H1 (cell line): ENCODE measurements at regions not wholly inside any gene's neighbourhood (a gene's known extent, or its start where the extent isn't known, plus 50 kb on each side); places are given as distances from the start of the nearest gene placed in this dataset.

Source experiments
- CTBP2 ChIP-seq: IDR thresholded peaks from 2 replicates; pipeline ENCODE4 v1.7.0; 2011; ENCODE audit warnings: borderline replicate concordance, mild to moderate bottlenecking, moderate library complexity, mixed read lengths, low read length; ENCODE audit not compliant: insufficient read depth, insufficient read length
- NANOG ChIP-seq: IDR thresholded peaks from 2 replicates; pipeline ENCODE4 v1.6.1; 2011; ENCODE audit warnings: low read length, low read depth, mild to moderate bottlenecking, inconsistent platforms; ENCODE audit not compliant: insufficient read depth, poor library complexity, severe bottlenecking
- SUZ12 ChIP-seq: fragments of 200-600 bp; sonication (generic); IDR thresholded peaks from 2 replicates; pipeline ENCODE4 v1.6.1; 2012; ENCODE audit warnings: mild to moderate bottlenecking, inconsistent platforms, low read length, moderate library complexity, mixed read lengths
- TBP ChIP-seq: IDR thresholded peaks from 2 replicates; pipeline ENCODE4 v1.6.1; 2011; ENCODE audit warnings: low read depth, low read length, improper control_type of control experiment
- TEAD4 ChIP-seq: IDR thresholded peaks from 2 replicates; pipeline ENCODE4 v1.6.1; 2012; ENCODE audit warnings: low read depth, low read length, inconsistent platforms, mixed read lengths
- TF ChIP-seq, protein P1 (sequence below): fragments of 300-600 bp; sonication (generic); IDR thresholded peaks from 2 replicates; pipeline ENCODE4 v1.7.1; 2012; ENCODE audit warnings: low read length, moderate library complexity, mild to moderate bottlenecking, inconsistent platforms; ENCODE audit not compliant: insufficient replicate concordance

- TF ChIP-seq, protein P1, sequence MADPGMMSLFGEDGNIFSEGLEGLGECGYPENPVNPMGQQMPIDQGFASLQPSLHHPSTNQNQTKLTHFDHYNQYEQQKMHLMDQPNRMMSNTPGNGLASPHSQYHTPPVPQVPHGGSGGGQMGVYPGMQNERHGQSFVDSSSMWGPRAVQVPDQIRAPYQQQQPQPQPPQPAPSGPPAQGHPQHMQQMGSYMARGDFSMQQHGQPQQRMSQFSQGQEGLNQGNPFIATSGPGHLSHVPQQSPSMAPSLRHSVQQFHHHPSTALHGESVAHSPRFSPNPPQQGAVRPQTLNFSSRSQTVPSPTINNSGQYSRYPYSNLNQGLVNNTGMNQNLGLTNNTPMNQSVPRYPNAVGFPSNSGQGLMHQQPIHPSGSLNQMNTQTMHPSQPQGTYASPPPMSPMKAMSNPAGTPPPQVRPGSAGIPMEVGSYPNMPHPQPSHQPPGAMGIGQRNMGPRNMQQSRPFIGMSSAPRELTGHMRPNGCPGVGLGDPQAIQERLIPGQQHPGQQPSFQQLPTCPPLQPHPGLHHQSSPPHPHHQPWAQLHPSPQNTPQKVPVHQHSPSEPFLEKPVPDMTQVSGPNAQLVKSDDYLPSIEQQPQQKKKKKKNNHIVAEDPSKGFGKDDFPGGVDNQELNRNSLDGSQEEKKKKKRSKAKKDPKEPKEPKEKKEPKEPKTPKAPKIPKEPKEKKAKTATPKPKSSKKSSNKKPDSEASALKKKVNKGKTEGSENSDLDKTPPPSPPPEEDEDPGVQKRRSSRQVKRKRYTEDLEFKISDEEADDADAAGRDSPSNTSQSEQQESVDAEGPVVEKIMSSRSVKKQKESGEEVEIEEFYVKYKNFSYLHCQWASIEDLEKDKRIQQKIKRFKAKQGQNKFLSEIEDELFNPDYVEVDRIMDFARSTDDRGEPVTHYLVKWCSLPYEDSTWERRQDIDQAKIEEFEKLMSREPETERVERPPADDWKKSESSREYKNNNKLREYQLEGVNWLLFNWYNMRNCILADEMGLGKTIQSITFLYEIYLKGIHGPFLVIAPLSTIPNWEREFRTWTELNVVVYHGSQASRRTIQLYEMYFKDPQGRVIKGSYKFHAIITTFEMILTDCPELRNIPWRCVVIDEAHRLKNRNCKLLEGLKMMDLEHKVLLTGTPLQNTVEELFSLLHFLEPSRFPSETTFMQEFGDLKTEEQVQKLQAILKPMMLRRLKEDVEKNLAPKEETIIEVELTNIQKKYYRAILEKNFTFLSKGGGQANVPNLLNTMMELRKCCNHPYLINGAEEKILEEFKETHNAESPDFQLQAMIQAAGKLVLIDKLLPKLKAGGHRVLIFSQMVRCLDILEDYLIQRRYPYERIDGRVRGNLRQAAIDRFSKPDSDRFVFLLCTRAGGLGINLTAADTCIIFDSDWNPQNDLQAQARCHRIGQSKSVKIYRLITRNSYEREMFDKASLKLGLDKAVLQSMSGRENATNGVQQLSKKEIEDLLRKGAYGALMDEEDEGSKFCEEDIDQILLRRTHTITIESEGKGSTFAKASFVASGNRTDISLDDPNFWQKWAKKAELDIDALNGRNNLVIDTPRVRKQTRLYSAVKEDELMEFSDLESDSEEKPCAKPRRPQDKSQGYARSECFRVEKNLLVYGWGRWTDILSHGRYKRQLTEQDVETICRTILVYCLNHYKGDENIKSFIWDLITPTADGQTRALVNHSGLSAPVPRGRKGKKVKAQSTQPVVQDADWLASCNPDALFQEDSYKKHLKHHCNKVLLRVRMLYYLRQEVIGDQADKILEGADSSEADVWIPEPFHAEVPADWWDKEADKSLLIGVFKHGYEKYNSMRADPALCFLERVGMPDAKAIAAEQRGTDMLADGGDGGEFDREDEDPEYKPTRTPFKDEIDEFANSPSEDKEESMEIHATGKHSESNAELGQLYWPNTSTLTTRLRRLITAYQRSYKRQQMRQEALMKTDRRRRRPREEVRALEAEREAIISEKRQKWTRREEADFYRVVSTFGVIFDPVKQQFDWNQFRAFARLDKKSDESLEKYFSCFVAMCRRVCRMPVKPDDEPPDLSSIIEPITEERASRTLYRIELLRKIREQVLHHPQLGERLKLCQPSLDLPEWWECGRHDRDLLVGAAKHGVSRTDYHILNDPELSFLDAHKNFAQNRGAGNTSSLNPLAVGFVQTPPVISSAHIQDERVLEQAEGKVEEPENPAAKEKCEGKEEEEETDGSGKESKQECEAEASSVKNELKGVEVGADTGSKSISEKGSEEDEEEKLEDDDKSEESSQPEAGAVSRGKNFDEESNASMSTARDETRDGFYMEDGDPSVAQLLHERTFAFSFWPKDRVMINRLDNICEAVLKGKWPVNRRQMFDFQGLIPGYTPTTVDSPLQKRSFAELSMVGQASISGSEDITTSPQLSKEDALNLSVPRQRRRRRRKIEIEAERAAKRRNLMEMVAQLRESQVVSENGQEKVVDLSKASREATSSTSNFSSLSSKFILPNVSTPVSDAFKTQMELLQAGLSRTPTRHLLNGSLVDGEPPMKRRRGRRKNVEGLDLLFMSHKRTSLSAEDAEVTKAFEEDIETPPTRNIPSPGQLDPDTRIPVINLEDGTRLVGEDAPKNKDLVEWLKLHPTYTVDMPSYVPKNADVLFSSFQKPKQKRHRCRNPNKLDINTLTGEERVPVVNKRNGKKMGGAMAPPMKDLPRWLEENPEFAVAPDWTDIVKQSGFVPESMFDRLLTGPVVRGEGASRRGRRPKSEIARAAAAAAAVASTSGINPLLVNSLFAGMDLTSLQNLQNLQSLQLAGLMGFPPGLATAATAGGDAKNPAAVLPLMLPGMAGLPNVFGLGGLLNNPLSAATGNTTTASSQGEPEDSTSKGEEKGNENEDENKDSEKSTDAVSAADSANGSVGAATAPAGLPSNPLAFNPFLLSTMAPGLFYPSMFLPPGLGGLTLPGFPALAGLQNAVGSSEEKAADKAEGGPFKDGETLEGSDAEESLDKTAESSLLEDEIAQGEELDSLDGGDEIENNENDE = no peak
- TF ChIP-seq TEAD4 (no peak), CTBP2 (no peak), TBP (no peak), SUZ12 (no peak), NANOG (no peak)
These were observed 654.8 kb downstream of the PRELID2 start (continued) for GRCh38 chr5:145180371-145180770.
